ENCODE measurements at regions not wholly inside any gene's neighbourhood (a gene's known extent, or its start where the extent isn't known, plus 50 kb on each side); places are given as distances from the start of the nearest gene placed in this dataset.
"Not testable (repeated sequence)": the region's sequence is repeated elsewhere in the genome, so short reads cannot be mapped to it uniquely, and the experiment has no call there.

- DNase-seq, result no peak
Measured at GRCh38 chr10:60613434-60613833, 164.8 kb upstream of the CDK1 start.

- DNase-seq, result peak; percentile 83
Measured at GRCh38 chr10:60611291-60611747, 167.0 kb upstream of the CDK1 start.

GRCh38 chr10:60607372-60607771 is 170.9 kb upstream of the CDK1 start:
- DNase-seq, result no peak

DNA sequence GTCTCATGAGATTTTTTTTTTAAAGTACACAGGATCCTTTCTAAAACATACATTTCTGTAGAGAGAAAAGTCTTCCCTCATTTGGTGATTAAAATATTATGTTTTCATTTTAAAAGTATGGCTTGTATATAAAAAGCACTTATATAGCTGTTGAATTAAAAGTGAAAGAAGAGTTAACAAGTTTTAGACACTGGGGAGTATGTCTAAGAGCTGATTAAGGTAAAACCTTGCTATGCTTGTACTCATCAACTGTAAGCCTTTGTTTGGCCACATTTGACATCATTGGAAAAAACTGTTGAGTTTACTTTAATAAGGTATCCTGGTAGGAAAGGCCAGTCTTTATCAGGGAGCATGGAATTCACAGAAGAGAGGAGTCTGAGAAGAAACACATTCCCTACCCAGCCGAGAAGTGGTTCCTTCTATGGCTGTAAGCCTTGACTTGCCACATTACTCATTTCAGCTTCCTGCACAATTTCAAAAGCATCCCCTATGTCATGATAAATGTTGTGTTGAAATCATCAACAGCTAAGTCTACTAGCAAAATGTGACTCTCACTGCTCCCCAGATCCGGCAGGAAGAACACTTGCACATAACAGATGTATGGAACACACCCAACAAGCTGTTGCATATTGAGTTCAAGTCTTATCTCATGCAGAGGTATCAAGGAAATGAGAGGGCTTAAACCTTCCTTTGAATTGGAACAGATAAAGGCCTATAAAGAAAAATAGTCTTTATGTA is 171.8 kb upstream of the CDK1 start:
- peak; percentile 27 for DNase-seq

DNA sequence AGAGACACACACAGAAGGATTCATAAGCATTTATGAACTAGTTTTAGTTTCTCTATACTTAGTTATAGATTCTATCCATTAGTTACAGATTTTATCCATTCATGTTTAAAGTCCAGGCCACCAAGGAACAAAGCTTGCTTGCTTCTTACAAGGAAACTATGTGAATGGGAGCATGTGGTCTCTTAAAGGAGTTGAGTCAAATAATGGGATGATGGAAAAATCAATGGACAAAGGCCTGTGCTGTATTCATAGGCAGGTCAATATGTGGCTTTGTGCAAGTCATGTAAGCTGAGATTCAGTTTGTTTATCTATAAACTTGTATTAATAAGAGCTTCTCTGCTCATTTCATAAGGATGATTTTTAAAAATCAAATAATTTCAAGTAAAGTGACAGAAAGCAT is 172.8 kb upstream of the CDK1 start:
- no peak for DNase-seq

DNA sequence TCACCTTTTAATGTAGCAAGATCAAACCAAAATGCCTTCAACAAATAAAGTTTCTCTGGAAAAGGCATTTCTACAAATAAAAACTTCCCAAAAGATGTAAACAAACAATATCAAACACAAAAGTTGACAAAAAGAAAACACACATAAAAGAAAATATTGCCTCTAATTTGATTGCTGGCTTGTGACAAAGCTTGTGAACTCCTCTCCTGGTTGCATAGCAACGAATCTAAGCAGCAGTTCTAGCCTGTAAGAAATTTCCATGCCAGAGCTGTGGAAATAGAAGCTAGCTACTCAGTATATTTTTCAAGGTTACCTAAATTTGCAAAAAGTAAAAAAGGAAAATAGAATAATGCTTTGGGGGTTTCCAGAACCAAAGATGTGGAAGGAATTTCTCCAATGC is 173.9 kb upstream of the CDK1 start:
- no peak for DNase-seq

DNA sequence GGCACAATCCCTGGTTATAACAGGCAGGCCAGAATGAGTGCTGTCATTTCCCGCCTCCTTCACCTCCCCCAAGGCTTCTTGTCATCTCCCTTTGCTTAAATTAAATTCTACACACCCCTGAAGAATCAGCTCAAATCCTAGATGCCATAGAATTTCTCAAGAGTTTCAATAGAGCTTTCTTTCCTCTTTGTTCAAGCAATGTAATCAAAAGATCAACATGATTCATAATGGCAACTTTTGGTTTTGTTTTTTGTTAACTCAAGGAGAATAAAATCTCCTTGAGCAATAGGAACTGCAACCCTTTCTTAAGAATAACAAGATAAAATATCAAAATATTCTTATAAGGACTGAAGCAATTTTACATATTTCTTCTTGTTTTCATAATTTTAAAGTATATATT is 180.8 kb upstream of the CDK1 start:
- DNase-seq, result no peak

GRCh38 chr10:60595852-60596251 is 182.4 kb upstream of the CDK1 start:
- no peak for DNase-seq

DNA sequence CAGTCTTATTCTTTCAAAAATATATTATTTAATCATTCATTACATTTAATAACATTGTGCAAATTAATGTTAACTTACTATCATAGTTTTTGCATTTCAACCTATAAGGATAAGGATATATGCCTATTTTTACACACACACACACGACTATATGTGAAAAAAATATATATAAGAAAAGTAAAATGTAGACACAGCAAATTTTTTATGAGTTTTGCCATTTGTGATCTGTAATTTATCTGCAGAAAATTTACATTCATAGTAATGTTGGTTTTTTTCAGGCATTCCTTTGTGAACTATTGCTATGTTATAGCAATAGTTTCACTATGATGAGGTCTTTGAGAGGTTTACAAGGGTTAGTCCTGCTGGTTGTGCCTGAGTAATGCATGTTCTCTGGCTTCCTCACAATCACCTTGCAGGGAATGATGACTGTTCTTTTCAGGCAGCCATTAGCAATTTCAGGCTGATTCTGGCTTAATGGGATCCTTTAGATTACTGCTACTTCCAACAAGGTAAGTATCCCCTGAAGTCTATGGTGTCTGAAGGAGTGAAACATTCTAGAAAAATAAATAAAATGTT is 183.7 kb upstream of the CDK1 start:
- DNase-seq, result peak; percentile 9

GRCh38 chr10:60591119-60591518 is 187.2 kb upstream of the CDK1 start:
- no peak for DNase-seq

GRCh38 chr10:60589376-60589775 is 188.9 kb upstream of the CDK1 start:
- DNase-seq, result no peak

- DNase-seq, result not testable (repeated sequence)
Measured at GRCh38 chr10:60581782-60582181, 192.1 kb upstream of the ANK3 start.

GRCh38 chr10:60578217-60578616 is 188.5 kb upstream of the ANK3 start:
- DNase-seq, result no peak

- DNase-seq, result no peak
Measured at GRCh38 chr10:60576130-60577069, 186.7 kb upstream of the ANK3 start.

GRCh38 chr10:60575105-60575504 is 185.4 kb upstream of the ANK3 start:
- DNase-seq, result no peak

- DNase-seq, result no peak
Measured at GRCh38 chr10:60574388-60574787, 184.7 kb upstream of the ANK3 start.

DNA sequence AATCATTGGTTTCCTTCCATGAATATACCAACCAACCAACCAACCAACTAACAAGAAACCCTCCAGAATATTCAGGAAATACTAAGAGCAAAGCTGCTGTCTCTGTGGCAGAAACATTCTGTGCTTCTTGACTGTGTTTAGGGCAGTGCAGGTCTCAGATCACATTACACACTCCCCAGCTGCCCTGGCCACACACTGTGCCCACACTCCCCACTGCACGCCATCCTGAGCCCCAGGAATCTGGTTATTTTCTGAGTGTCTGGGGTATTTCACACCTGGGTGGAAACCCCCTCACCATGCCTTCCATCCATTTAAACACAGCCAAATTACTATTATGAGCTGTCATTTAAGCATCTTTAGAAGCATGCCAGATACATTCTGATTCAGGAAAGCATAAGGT is 183.7 kb upstream of the ANK3 start:
- DNase-seq, result no peak

DNA sequence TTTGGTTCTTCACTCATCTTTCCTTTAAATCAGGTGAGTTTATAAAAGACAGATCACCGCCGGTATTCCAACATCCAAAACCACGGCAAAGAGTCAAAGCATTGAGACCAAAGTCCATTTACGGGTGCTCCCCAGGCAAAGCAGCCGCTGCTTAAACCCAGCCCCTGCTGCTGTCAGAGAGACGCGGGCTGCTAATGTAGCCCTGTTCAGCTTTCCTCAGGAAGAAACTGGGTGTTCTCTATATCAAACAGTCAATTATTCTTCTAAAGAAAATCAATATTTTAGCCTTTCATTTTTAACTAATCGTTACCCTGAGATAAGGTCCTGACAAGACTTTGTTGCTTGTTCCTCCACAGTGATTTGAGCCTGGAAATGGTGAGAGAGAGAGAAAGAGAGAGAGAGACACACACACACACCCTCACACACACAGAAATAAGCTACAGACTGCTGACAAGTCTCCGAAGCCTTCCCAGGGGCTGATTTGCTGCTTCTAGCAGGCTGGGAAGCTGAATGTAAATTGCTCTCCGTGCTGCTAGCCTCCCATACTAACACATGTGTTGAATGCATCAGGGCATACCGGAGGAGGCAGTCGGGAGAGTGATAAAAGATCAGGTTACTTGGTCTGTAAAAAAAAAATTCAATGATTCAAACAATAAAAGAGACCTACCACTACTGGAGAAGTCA is 183.0 kb upstream of the ANK3 start:
- DNase-seq, result peak; percentile 54

DNA sequence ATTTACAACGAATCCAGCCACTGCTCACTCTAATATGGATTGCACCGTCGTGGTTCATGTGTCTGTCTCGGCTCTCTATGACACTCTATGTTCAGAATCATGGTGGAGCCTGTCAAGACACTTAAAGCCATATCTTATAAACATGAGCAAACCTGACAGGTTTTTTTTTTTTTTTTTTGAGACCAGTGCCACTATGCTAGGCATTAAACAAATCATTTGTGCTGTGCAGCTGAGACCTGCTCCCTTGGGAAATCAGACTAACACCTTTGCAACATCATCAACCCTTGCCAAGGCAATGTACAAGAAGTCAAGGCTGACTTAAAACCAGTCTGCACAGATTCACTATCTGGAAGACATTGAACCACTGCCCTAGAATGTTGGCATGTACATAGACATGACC is 181.2 kb upstream of the ANK3 start:
- no peak for DNase-seq

GRCh38 chr10:60570272-60570865 is 180.7 kb upstream of the ANK3 start:
- DNase-seq, result no peak

- no peak for DNase-seq
Measured at GRCh38 chr10:60569681-60570080, 180.0 kb upstream of the ANK3 start.

DNA sequence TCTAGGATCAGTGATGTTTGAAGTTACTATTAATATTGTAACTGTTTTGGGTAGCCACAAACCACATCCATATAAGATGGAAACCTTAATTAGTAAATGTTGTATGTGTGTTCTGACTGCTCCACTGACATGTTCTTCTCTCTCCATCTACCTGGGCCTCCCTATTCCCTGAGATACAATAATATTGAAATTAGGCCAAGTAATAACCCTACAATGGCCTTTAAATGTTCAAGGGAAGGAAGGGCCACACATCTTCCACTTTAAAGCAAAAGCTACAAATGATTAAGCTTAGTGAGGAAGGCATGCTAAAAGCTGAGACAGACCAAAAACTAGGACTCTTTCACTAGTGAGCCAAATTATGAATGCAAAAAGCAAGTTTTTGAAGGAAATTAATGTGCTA is 176.4 kb upstream of the ANK3 start:
- DNase-seq, result no peak

All from fibroblast of skin of back (primary cell).